Activated CD4-positive, alpha-beta T cell treated with anti-CD3 and anti-CD28 coated beads, Interleukin-2, amount 10 ng/mL, durations not matched to agents 7 days and 5 days (primary cell): ENCODE measurements at regions not wholly inside any gene's neighbourhood (a gene's known extent, or its start where the extent isn't known, plus 50 kb on each side); places are given as distances from the start of the nearest gene placed in this dataset.

Experiments
- CTCF ChIA-PET: fragments of 350-600 bp; sonication (Branson Sonifier 250); formaldehyde crosslinking; loops from one replicate; lab custom pipeline; 2021; ENCODE audit warnings: antibody characterized with exemption; lab: Charles Lee
- POLR2A ChIA-PET: fragments of 350-600 bp; sonication (Branson Sonifier 250); formaldehyde crosslinking; loops from one replicate; lab custom pipeline; 2021; ENCODE audit warnings: antibody characterized with exemption; lab: Charles Lee
- DNase-seq: peaks from one replicate; pipeline ENCODE4 v3.0.0-alpha.2; 2020
- H3K27ac Mint-ChIP-seq: one replicate; pipeline ENCODE4 v1.8.0; 2021; ENCODE audit warnings: mild to moderate bottlenecking, moderate library complexity, mixed read lengths
- H3K27me3 Mint-ChIP-seq: one replicate; pipeline ENCODE4 v1.8.0; 2021; ENCODE audit warnings: mixed read lengths
- H3K36me3 Mint-ChIP-seq: one replicate; pipeline ENCODE4 v1.8.0; 2021; ENCODE audit warnings: low read depth, mixed read lengths
- H3K4me1 Mint-ChIP-seq: one replicate; pipeline ENCODE4 v1.8.0; 2021; ENCODE audit warnings: mixed read lengths
- H3K4me3 Mint-ChIP-seq: one replicate; pipeline ENCODE4 v1.8.0; 2021; ENCODE audit warnings: mild to moderate bottlenecking, moderate library complexity, mixed read lengths
- H3K9me3 Mint-ChIP-seq: one replicate; pipeline ENCODE4 v1.8.0; 2021; ENCODE audit warnings: mixed read lengths

- H3K4me1 Mint-ChIP-seq, result no peaks in the 10 kb centered on the region
- POLR2A ChIA-PET, result no interaction called here
- H3K9me3 Mint-ChIP-seq, result no peaks in the 10 kb centered on the region
- H3K36me3 Mint-ChIP-seq, result no peaks in the 10 kb centered on the region
- CTCF ChIA-PET, result no interaction called here
- H3K27ac Mint-ChIP-seq, result no peak overlapping the region
- no peak for DNase-seq
- H3K27me3 Mint-ChIP-seq, result no peaks in the 10 kb centered on the region
- H3K4me3 Mint-ChIP-seq, result no peak overlapping the region
Measured at GRCh38 chr18:68330658-68331057, 384.2 kb downstream of the TMX3 start.

GRCh38 chr18:68323921-68324320, 391.0 kb downstream of the TMX3 start:
- Mint-ChIP-seq H3K4me1 (no peaks in the 10 kb centered on the region), H3K27ac (no peak overlapping the region), H3K27me3 (no peaks in the 10 kb centered on the region), H3K36me3 (no peaks in the 10 kb centered on the region), H3K4me3 (no peak overlapping the region), H3K9me3 (no peaks in the 10 kb centered on the region)
- POLR2A ChIA-PET, result no interaction called here
- CTCF ChIA-PET, result interaction anchor here (0.6 kb wide), 1 partner anchor 12 kb away, joined by 4 read pairs; no protein-coding TSS in a partner anchor
- DNase-seq, result no peak

GRCh38 chr18:68316636-68317035, 398.3 kb downstream of the TMX3 start:
- H3K27ac Mint-ChIP-seq, result no peak overlapping the region
- CTCF ChIA-PET, result no interaction called here

GRCh38 chr18:68314403-68314802, 400.5 kb downstream of the TMX3 start:
- H3K27ac Mint-ChIP-seq, result no peak overlapping the region
- no peaks in the 10 kb centered on the region for H3K36me3 Mint-ChIP-seq
- no peaks in the 10 kb centered on the region for H3K4me1 Mint-ChIP-seq
- H3K27me3 Mint-ChIP-seq, result no peaks in the 10 kb centered on the region
- no peak overlapping the region for H3K4me3 Mint-ChIP-seq
- DNase-seq, result no peak
- ChIA-PET POLR2A (no interaction called here), CTCF (no interaction called here)
- no peaks in the 10 kb centered on the region for H3K9me3 Mint-ChIP-seq

More at GRCh38 chr18:68316636-68317035, 398.3 kb downstream of the TMX3 start:
- DNase-seq, result no peak
- H3K4me3 Mint-ChIP-seq, result no peak overlapping the region
- H3K27me3 Mint-ChIP-seq, result no peaks in the 10 kb centered on the region
- H3K4me1 Mint-ChIP-seq, result no peaks in the 10 kb centered on the region
- POLR2A ChIA-PET, result no interaction called here
- no peaks in the 10 kb centered on the region for H3K9me3 Mint-ChIP-seq
- H3K36me3 Mint-ChIP-seq, result no peaks in the 10 kb centered on the region

- CTCF ChIA-PET, result no interaction called here
- Mint-ChIP-seq H3K4me3 (no peak overlapping the region), H3K27ac (no peak overlapping the region), H3K4me1 (no peaks in the 10 kb centered on the region), H3K27me3 (no peaks in the 10 kb centered on the region), H3K9me3 (no peaks in the 10 kb centered on the region), H3K36me3 (no peaks in the 10 kb centered on the region)
- POLR2A ChIA-PET, result no interaction called here
- DNase-seq, result no peak
Measured at GRCh38 chr18:68301441-68301840, 413.5 kb downstream of the TMX3 start.

- ChIA-PET POLR2A (no interaction called here), CTCF (no interaction called here)
- Mint-ChIP-seq H3K4me3 (no peak overlapping the region), H3K27me3 (no peaks in the 10 kb centered on the region), H3K9me3 (no peaks in the 10 kb centered on the region), H3K36me3 (no peaks in the 10 kb centered on the region), H3K27ac (no peak overlapping the region), H3K4me1 (no peaks in the 10 kb centered on the region)
- DNase-seq, result no peak
Measured at GRCh38 chr18:68299906-68300305, 415.0 kb downstream of the TMX3 start.

- Mint-ChIP-seq H3K4me3 (no peak overlapping the region), H3K9me3 (no peaks in the 10 kb centered on the region), H3K27ac (no peak overlapping the region), H3K27me3 (no peaks in the 10 kb centered on the region), H3K4me1 (no peaks in the 10 kb centered on the region), H3K36me3 (no peaks in the 10 kb centered on the region)
- DNase-seq, result no peak
- POLR2A ChIA-PET, result no interaction called here
- CTCF ChIA-PET, result no interaction called here
Measured at GRCh38 chr18:68298330-68298729, 416.6 kb downstream of the TMX3 start.

GRCh38 chr18:68288408-68288807, 426.5 kb downstream of the TMX3 start:
- Mint-ChIP-seq H3K36me3 (no peaks in the 10 kb centered on the region), H3K27ac (no peak overlapping the region), H3K4me1 (no peaks in the 10 kb centered on the region), H3K27me3 (no peaks in the 10 kb centered on the region), H3K9me3 (no peaks in the 10 kb centered on the region), H3K4me3 (no peak overlapping the region)
- CTCF ChIA-PET, result no interaction called here
- DNase-seq, result no peak
- POLR2A ChIA-PET, result no interaction called here

- DNase-seq, result no peak
- no peaks in the 10 kb centered on the region for H3K9me3 Mint-ChIP-seq
- no peaks in the 10 kb centered on the region for H3K27me3 Mint-ChIP-seq
- no peak overlapping the region for H3K4me3 Mint-ChIP-seq
- H3K4me1 Mint-ChIP-seq, result no peaks in the 10 kb centered on the region
- ChIA-PET CTCF (no interaction called here), POLR2A (no interaction called here)
- no peaks in the 10 kb centered on the region for H3K36me3 Mint-ChIP-seq
- no peak overlapping the region for H3K27ac Mint-ChIP-seq
Measured at GRCh38 chr18:68284236-68284780, 430.6 kb downstream of the TMX3 start.

GRCh38 chr18:68283834-68284233, 431.1 kb downstream of the TMX3 start:
- ChIA-PET POLR2A (no interaction called here), CTCF (no interaction called here)
- no peak overlapping the region for H3K4me3 Mint-ChIP-seq
- DNase-seq, result no peak
- H3K4me1 Mint-ChIP-seq, result no peaks in the 10 kb centered on the region
- H3K27ac Mint-ChIP-seq, result no peak overlapping the region
- no peaks in the 10 kb centered on the region for H3K36me3 Mint-ChIP-seq
- no peaks in the 10 kb centered on the region for H3K9me3 Mint-ChIP-seq
- H3K27me3 Mint-ChIP-seq, result no peaks in the 10 kb centered on the region

GRCh38 chr18:68282232-68282631, 432.7 kb downstream of the TMX3 start:
- CTCF ChIA-PET, result no interaction called here
- H3K36me3 Mint-ChIP-seq, result no peaks in the 10 kb centered on the region
- POLR2A ChIA-PET, result no interaction called here

GRCh38 chr18:68275616-68276015, 439.3 kb downstream of the TMX3 start:
- DNase-seq, result no peak
- POLR2A ChIA-PET, result interaction anchor here (0.6 kb wide), 1 partner anchor 784 kb away, joined by 3 read pairs; no protein-coding TSS in a partner anchor
- Mint-ChIP-seq H3K9me3 (no peaks in the 10 kb centered on the region), H3K4me1 (no peaks in the 10 kb centered on the region), H3K36me3 (no peaks in the 10 kb centered on the region), H3K27me3 (no peaks in the 10 kb centered on the region), H3K4me3 (no peak overlapping the region), H3K27ac (no peak overlapping the region)
- CTCF ChIA-PET, result no interaction called here

More at GRCh38 chr18:68282232-68282631, 432.7 kb downstream of the TMX3 start:
- Mint-ChIP-seq H3K4me3 (no peak overlapping the region), H3K27me3 (no peaks in the 10 kb centered on the region), H3K27ac (no peak overlapping the region), H3K4me1 (no peaks in the 10 kb centered on the region), H3K9me3 (no peaks in the 10 kb centered on the region)
- DNase-seq, result no peak

GRCh38 chr18:68270017-68270416, 444.9 kb downstream of the TMX3 start:
- CTCF ChIA-PET, result no interaction called here

GRCh38 chr18:68267583-68267982, 447.3 kb downstream of the TMX3 start:
- no peaks in the 10 kb centered on the region for H3K27me3 Mint-ChIP-seq
- no peaks in the 10 kb centered on the region for H3K9me3 Mint-ChIP-seq
- POLR2A ChIA-PET, result no interaction called here
- H3K4me1 Mint-ChIP-seq, result no peaks in the 10 kb centered on the region
- no peak overlapping the region for H3K4me3 Mint-ChIP-seq
- CTCF ChIA-PET, result no interaction called here
- no peaks in the 10 kb centered on the region for H3K36me3 Mint-ChIP-seq
- DNase-seq, result no peak
- no peak overlapping the region for H3K27ac Mint-ChIP-seq

More at GRCh38 chr18:68270017-68270416, 444.9 kb downstream of the TMX3 start:
- Mint-ChIP-seq H3K36me3 (no peaks in the 10 kb centered on the region), H3K9me3 (no peaks in the 10 kb centered on the region), H3K4me3 (no peak overlapping the region), H3K4me1 (no peaks in the 10 kb centered on the region), H3K27me3 (no peaks in the 10 kb centered on the region), H3K27ac (no peak overlapping the region)
- POLR2A ChIA-PET, result no interaction called here
- DNase-seq, result no peak
